Transverse colon (tissue), 4 donors: ENCODE measurements at regions not wholly inside any gene's neighbourhood (a gene's known extent, or its start where the extent isn't known, plus 50 kb on each side); places are given as distances from the start of the nearest gene placed in this dataset.

ENCODE experiments used
- DNase-seq: peaks from one replicate; pipeline ENCODE4 v3.0.0-alpha.2; 2019
- H3K27ac ChIP-seq, 4 donors: fragments of 200-600 bp; sonication (generic); 2 replicates each; pipeline ENCODE4 v1.5.1; 2016 to 2018; ENCODE audit warnings: inconsistent platforms in 4 of 4
- H3K27me3 ChIP-seq: fragments of 200-600 bp; sonication (generic); 2 replicates; pipeline ENCODE4 v1.5.1; 2017; ENCODE audit warnings: inconsistent platforms
- H3K36me3 ChIP-seq, 4 donors: fragments of 200-600 bp; sonication (generic); 2 replicates each; pipeline ENCODE4 v1.5.1; 2017 to 2019; ENCODE audit warnings: inconsistent platforms in 4 of 4
- H3K4me1 ChIP-seq, 4 donors: fragments of 200-600 bp; sonication (generic); 2 replicates each; pipeline ENCODE4 v1.5.1; 2017 to 2020; ENCODE audit warnings: inconsistent platforms in 4 of 4
- H3K4me3 ChIP-seq, 4 donors: fragments of 200-600 bp; sonication (generic); 1 replicate in 1 of 4; 2 replicates in 3 of 4; pipeline versions ENCODE4 v1.5.1 to v1.6.1; 2017 to 2019; ENCODE audit warnings: inconsistent platforms in 4 of 4
- H3K9me3 ChIP-seq, 2 donors: fragments of 200-600 bp; sonication (generic); 2 replicates each; pipeline ENCODE4 v1.5.1; 2017 to 2019; ENCODE audit warnings: inconsistent platforms in 2 of 2
- EP300 ChIP-seq: sonication (generic); formaldehyde crosslinking; IDR thresholded peaks from one replicate; pipeline ENCODE4 v1.6.1; 2017; ENCODE audit warnings: antibody characterized with exemption, low read depth
- POLR2A ChIP-seq: fragments of 450-650 bp; IDR thresholded peaks from one replicate; pipeline ENCODE4 v1.6.1; 2016; ENCODE audit warnings: antibody characterized with exemption, mild to moderate bottlenecking, moderate library complexity
- POLR2AphosphoS5 ChIP-seq, 3 donors: sonication (generic); formaldehyde crosslinking; IDR thresholded peaks; one replicate each; pipeline ENCODE4 v1.6.1; 2016; ENCODE audit warnings: antibody characterized with exemption in 3 of 3
- WGBS, 2 donors: methylation state at CpG; one replicate each; pipeline ENCODE4 v1.1.5; 2018; ENCODE audit warnings: low coverage in 1 of 2; 5-methylcytosine and 5-hydroxymethylcytosine counted together
- in situ Hi-C, 4 donors: fragments of 200-750 bp; cut with MboI; loops; one replicate each; pipeline versions ENCODE4 v1.15.0 to v1.15.1; 2017; ENCODE audit warnings: low sequenced_read_pairs in 3 of 4, low pct_ligation_motif_present in 1 of 4, low pct_unique_long_range_greater_than_20kb in 1 of 4
- intact Hi-C: fragments of 100-400 bp; cut with DNase I; formaldehyde crosslinking; loops from one replicate; pipeline ENCODE4 v1.15.1; 2023; ENCODE audit warnings: low total_unique reads
- TF ChIP-seq, protein P1 (sequence below), 5 experiments: fragments of 200-600 bp in 3 of 5; fragments of 450-650 bp in 2 of 5; sonication (generic) in 3 of 5; IDR thresholded peaks; 1 replicate in 2 of 5; 2 replicates in 3 of 5; pipeline ENCODE4 v1.5.1; 2016 to 2017; ENCODE audit warnings: antibody characterized with exemption in 5 of 5, inconsistent platforms in 3 of 5, mild to moderate bottlenecking in 2 of 5, moderate library complexity in 1 of 5

DNA sequence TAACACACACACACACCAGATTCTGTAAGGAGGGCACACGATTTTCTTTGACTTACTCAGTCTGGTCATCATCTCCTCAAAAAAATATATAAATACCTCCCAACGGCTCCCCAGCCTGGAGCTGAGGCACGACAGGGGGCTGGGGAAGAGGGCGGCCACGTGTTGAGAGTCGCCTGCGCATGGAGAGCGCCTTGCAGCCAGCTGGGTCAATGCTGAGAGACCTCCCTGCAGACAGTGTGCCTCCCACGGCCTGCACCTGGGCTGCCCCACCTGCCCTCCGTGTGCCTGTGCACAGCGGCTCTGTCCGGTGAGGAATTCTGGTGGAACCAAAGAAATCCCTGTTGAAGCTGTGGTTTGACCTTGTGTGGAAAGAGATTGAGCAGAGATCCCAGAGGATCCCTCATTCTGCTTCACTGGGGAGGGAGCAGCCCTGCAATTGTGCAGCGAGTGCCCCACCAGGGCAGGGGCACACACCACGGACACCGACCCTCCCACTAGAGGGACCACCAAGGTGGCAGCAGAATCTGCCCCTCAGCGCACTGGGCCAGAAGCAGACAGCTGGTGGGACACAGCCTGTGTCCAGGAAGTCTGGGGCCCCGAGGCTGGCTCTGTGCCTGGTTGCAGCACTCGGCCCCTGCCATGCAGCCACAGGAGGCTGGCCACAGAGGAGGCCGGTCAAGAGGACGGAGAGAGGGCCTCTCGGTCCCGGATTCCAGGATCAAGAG, 150.5 kb upstream of the PPP2R2D start:
- no peaks in the 10 kb centered on the region for H3K9me3 ChIP-seq
- WGBS, 2 donors: 69% methylated on average over 22 of the region's 22 CpGs; no CpG with 5 or more reads in 1 of the 2 donors
- no peaks in the 10 kb centered on the region for H3K4me1 ChIP-seq
- no peak for TF ChIP-seq EP300
- TF ChIP-seq, protein P1, sequence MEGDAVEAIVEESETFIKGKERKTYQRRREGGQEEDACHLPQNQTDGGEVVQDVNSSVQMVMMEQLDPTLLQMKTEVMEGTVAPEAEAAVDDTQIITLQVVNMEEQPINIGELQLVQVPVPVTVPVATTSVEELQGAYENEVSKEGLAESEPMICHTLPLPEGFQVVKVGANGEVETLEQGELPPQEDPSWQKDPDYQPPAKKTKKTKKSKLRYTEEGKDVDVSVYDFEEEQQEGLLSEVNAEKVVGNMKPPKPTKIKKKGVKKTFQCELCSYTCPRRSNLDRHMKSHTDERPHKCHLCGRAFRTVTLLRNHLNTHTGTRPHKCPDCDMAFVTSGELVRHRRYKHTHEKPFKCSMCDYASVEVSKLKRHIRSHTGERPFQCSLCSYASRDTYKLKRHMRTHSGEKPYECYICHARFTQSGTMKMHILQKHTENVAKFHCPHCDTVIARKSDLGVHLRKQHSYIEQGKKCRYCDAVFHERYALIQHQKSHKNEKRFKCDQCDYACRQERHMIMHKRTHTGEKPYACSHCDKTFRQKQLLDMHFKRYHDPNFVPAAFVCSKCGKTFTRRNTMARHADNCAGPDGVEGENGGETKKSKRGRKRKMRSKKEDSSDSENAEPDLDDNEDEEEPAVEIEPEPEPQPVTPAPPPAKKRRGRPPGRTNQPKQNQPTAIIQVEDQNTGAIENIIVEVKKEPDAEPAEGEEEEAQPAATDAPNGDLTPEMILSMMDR (IDR thresholded peaks at IDR 0.05): no peak
- TF ChIP-seq POLR2AphosphoS5 (IDR thresholded peaks at IDR 0.05): no peak
- TF ChIP-seq POLR2A: no peak
- in situ Hi-C loops (no loop called here), intact Hi-C loops (no loop called here)
- no peaks in the 10 kb centered on the region for H3K36me3 ChIP-seq
- DNase-seq: no peak
- H3K27me3 ChIP-seq: peaks cover 9% of the 10 kb centered on the region
- H3K4me3 ChIP-seq: no peak overlapping the region
- no peak overlapping the region for H3K27ac ChIP-seq

DNA sequence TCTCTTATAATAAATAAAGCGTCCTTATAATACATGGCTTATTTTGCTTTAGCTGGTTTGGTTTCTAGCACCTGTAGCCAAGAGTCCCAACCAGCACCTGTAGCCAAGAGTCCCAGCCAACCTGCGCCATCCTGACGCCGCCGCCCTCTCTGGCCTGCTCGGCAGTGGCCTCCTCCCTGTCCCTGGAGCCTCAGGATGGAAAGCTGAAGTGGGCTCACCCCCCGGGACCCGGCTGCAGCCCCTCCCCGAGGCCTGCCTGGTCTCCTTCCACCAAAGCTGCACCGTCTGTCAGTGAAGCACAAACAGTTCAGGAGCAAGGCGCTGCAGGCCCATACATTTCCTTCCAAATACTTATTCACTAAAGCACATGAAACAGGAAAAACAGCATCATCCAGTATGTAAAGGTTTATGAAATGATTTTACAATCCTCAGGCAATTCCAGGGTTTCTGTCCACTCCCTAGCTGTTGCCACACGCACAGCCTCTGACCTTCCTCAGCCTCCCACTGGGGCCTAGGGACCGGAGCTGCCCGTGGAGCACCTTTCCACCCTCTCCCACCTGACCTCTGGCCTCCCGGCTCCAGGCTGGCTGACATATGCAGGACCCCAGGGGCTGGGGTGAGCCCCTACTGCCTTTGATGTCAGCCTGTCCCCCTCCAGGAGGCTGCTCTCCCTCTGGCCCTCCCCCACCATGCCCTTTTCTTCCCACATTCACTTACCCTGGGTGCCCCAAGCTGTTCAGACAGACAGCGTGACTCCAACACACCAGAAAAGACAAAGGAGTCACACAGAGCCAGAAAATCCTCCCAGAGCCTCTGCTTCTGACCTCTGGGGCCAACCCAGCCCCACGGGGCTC, 149.6 kb upstream of the PPP2R2D start:
- no peak overlapping the region for H3K4me3 ChIP-seq
- in situ Hi-C loops (no loop called here), intact Hi-C loops (no loop called here)
- no peak for DNase-seq
- 60 to 81% methylated on average over 6 to 17 of the region's 17 CpGs for WGBS, 2 donors
- TF ChIP-seq POLR2AphosphoS5 (IDR thresholded peaks at IDR 0.05) (no peak), POLR2A (no peak), EP300 (no peak)
- TF ChIP-seq, protein P1 (IDR thresholded peaks at IDR 0.05): no peak
- no peaks in the 10 kb centered on the region for H3K9me3 ChIP-seq
- H3K4me1 ChIP-seq: no peaks in the 10 kb centered on the region
- peaks cover 9% of the 10 kb centered on the region for H3K27me3 ChIP-seq
- H3K36me3 ChIP-seq: no peaks in the 10 kb centered on the region
- no peak overlapping the region for H3K27ac ChIP-seq

DNA sequence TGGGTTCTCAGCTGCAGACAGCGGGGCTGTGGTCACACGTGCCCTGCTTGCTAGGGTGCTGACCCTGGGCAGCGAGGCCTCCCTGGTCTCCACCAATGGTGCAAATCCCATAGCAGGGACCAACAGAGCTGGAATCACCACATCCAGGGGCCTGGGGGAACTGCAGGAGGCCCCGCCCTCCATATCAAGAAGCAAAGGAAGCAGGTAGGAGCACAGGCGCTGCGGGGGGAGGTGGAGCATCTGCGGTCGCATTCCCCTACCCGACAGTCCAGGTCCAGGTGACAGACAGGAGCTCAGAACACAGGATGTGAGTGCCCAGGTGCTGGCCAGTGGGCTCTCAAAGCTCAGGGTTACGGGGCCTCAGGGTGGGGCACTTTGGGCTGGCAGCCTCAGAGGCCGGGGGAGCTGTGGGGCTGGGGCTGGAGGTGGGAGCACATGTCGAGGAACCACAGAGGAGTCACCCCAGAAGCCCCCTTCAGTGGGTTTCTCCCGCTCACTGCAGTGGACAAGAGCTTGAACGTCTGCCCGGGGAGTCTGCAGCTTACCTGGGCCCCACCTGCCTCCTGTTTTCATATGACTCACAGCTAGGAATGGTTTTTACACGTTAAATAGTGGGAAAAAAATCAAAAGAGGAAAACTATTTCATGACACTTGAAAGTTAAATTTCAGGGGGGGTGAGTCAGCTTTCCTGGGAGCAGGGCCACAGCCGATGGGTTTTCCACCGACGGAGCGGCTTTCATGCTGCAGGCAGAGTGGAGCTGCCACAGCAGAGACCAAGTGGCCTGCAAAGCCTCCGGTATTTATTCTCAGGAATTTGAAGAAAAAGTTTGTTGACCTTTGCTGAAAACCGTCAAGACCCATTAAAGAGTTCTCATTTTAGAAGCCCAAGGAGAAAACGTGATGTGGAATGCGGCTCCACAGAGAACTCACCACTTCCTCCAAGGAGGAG, 148.7 kb upstream of the PPP2R2D start:
- 67 to 80% methylated on average over 8 to 24 of the region's 24 CpGs for WGBS, 2 donors
- no peaks in the 10 kb centered on the region for H3K9me3 ChIP-seq
- peaks cover 9% of the 10 kb centered on the region for H3K27me3 ChIP-seq
- in situ Hi-C loops (no loop called here), intact Hi-C loops (no loop called here)
- no peak overlapping the region for H3K4me3 ChIP-seq
- TF ChIP-seq POLR2A (no peak), EP300 (no peak), POLR2AphosphoS5 (IDR thresholded peaks at IDR 0.05) (no peak)
- TF ChIP-seq, protein P1 (IDR thresholded peaks at IDR 0.05): no peak
- no peaks in the 10 kb centered on the region for H3K4me1 ChIP-seq
- no peak overlapping the region for H3K27ac ChIP-seq
- no peak for DNase-seq
- no peaks in the 10 kb centered on the region for H3K36me3 ChIP-seq

DNA sequence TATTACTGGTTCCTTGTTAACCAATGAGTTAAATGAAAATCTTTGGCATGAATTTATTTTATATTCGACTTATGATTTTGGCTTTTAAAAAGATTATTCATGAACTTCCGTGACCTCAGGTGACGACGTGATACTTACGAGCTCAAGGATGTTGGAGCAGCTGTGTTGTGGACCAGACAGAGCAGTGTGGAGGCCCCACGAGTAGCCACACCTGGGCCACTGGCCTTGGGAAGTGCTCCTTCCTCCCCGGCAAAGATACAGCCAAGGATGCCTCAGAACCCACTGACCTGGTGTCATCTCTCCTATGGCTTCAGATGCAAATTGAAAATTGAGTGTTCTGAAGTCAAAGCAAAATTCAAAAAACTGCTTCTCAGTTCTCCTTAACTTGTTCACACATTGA, 147.5 kb upstream of the PPP2R2D start:
- in situ Hi-C loops: no loop called here
- Histone ChIP-seq H3K4me1 (no peaks in the 10 kb centered on the region), H3K27me3 (peaks cover 6% of the 10 kb centered on the region), H3K4me3 (no peak overlapping the region), H3K9me3 (no peaks in the 10 kb centered on the region), H3K36me3 (no peaks in the 10 kb centered on the region), H3K27ac (no peak overlapping the region)
- intact Hi-C loops: no loop called here
- 69 to 81% methylated on average over 5 to 7 of the region's 7 CpGs for WGBS, 2 donors
- no peak for DNase-seq
- no peak for TF ChIP-seq POLR2A
- no peak for TF ChIP-seq POLR2AphosphoS5 (IDR thresholded peaks at IDR 0.05)
- TF ChIP-seq, protein P1 (IDR thresholded peaks at IDR 0.05): no peak
- TF ChIP-seq EP300: no peak
